Breast epithelium (tissue), 4 donors: ENCODE measurements at regions not wholly inside any gene's neighbourhood (a gene's known extent, or its start where the extent isn't known, plus 50 kb on each side); places are given as distances from the start of the nearest gene placed in this dataset.
"Not testable (repeated sequence)": the region's sequence is repeated elsewhere in the genome, so short reads cannot be mapped to it uniquely, and the experiment has no call there.

Experiments
- DNase-seq, 2 donors: peaks; one replicate each; pipeline ENCODE4 v3.0.0-alpha.2; 2019; ENCODE audit warnings: low spot score in 2 of 2
- H3K27ac ChIP-seq, 2 donors: fragments of 200-600 bp; sonication (generic) in 1 of 2; one replicate each; pipeline ENCODE4 v1.5.1; 2016 to 2019; ENCODE audit warnings: mild to moderate bottlenecking in 1 of 2
- H3K27me3 ChIP-seq, 2 donors: fragments of 200-600 bp; sonication (generic) in 1 of 2; one replicate each; pipeline versions ENCODE4 v1.5.1 to v1.6.0; 2017 to 2019; ENCODE audit warnings: control low read depth in 1 of 2, mild to moderate bottlenecking in 1 of 2
- H3K36me3 ChIP-seq: fragments of 200-600 bp; one replicate; pipeline ENCODE4 v1.5.1; 2019
- H3K4me1 ChIP-seq, 2 donors: fragments of 200-600 bp; sonication (generic); one replicate each; pipeline ENCODE4 v1.5.1; 2016 to 2019; ENCODE audit warnings: control low read depth in 1 of 2
- H3K4me3 ChIP-seq, 3 donors: fragments of 200-600 bp; sonication (generic); 1 replicate in 2 of 3; 2 replicates in 1 of 3; pipeline ENCODE4 v1.5.1; 2016 to 2019; ENCODE audit warnings: mild to moderate bottlenecking in 3 of 3, moderate library complexity in 2 of 3
- H3K9me3 ChIP-seq, 2 donors: fragments of 200-600 bp; sonication (generic) in 1 of 2; one replicate each; pipeline ENCODE4 v1.5.1; 2016 to 2019; ENCODE audit warnings: control low read depth in 1 of 2
- CTCF ChIP-seq, 3 donors: fragments of 450-650 bp; IDR thresholded peaks; one replicate each; pipeline ENCODE4 v1.5.1; 2016 to 2017; ENCODE audit warnings: antibody characterized with exemption in 3 of 3, mild to moderate bottlenecking in 3 of 3, moderate library complexity in 3 of 3
- POLR2A ChIP-seq: fragments of 450-650 bp; IDR thresholded peaks from one replicate; pipeline ENCODE4 v1.6.1; 2016; ENCODE audit warnings: antibody characterized with exemption, mild to moderate bottlenecking, moderate library complexity
- POLR2AphosphoS5 ChIP-seq, 3 donors: sonication (generic); formaldehyde crosslinking; IDR thresholded peaks; one replicate each; pipeline ENCODE4 v1.6.1; 2017; ENCODE audit warnings: antibody characterized with exemption in 3 of 3
- intact Hi-C: fragments of 100-400 bp; cut with DNase I; formaldehyde crosslinking; loops from one replicate; pipeline ENCODE4 v1.15.1; 2023; ENCODE audit warnings: low total_unique reads

- DNase-seq, result no peak
- intact Hi-C loops, result no loop called here
- no peak overlapping the region for H3K4me3 ChIP-seq
- peaks cover 0 to 7% of the 10 kb centered on the region in 2 donors for H3K9me3 ChIP-seq
- TF ChIP-seq POLR2A (no peak), POLR2AphosphoS5 (IDR thresholded peaks at IDR 0.05) (no peak), CTCF (IDR thresholded peaks at IDR 0.05) (no peak)
- H3K4me1 ChIP-seq, result no peaks in the 10 kb centered on the region
- no peaks in the 10 kb centered on the region for H3K27me3 ChIP-seq
- H3K27ac ChIP-seq, result no peak overlapping the region
- no peaks in the 10 kb centered on the region for H3K36me3 ChIP-seq
Observed at GRCh38 chr12:126967152-126967551, 1299.8 kb upstream of the TMEM132C start.

- Histone ChIP-seq H3K4me1 (no peaks in the 10 kb centered on the region), H3K27me3 (no peaks in the 10 kb centered on the region), H3K4me3 (no peak overlapping the region), H3K36me3 (no peaks in the 10 kb centered on the region), H3K27ac (no peak overlapping the region), H3K9me3 (no peaks in the 10 kb centered on the region)
- no peak for DNase-seq
- TF ChIP-seq POLR2AphosphoS5 (IDR thresholded peaks at IDR 0.05), result no peak
- TF ChIP-seq POLR2A, result no peak
- no peak for TF ChIP-seq CTCF (IDR thresholded peaks at IDR 0.05)
- intact Hi-C loops, result no loop called here
Observed at GRCh38 chr12:126974779-126975178, 1292.2 kb upstream of the TMEM132C start.

DNA sequence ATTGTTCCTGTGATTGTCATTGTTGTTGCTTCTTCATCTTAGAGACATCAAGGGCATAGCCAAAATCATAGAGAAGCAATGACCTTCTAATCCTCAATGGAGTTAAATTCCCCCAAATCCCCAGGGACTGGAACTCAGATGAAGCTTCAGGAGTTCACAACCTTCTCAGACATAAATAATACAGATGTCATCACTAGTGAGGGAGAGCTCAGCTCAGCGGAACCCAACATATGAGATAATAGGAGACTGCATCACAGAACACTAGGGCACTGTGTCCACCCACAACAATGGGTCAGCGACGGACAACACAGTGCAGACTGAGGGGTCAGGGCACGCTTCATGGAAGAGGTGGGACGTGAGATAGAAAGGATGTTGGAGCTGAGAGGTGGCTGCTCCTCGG is 1290.4 kb upstream of the TMEM132C start:
- Histone ChIP-seq H3K4me1 (no peaks in the 10 kb centered on the region), H3K9me3 (no peaks in the 10 kb centered on the region), H3K27me3 (no peaks in the 10 kb centered on the region), H3K36me3 (no peaks in the 10 kb centered on the region), H3K4me3 (no peak overlapping the region), H3K27ac (no peak overlapping the region)
- intact Hi-C loops, result no loop called here
- no peak for DNase-seq
- TF ChIP-seq POLR2AphosphoS5 (IDR thresholded peaks at IDR 0.05) (no peak), POLR2A (no peak), CTCF (IDR thresholded peaks at IDR 0.05) (no peak)

GRCh38 chr12:126979564-126979963 is 1287.4 kb upstream of the TMEM132C start:
- intact Hi-C loops, H3K4me1 ChIP-seq, H3K4me3 ChIP-seq, H3K9me3 ChIP-seq, H3K36me3 ChIP-seq, DNase-seq, H3K27me3 ChIP-seq, H3K27ac ChIP-seq: not testable (repeated sequence)

- Histone ChIP-seq H3K4me3 (no peak overlapping the region), H3K36me3 (no peaks in the 10 kb centered on the region), H3K9me3 (peaks cover 0 to 10% of the 10 kb centered on the region in 2 donors), H3K27me3 (no peaks in the 10 kb centered on the region), H3K27ac (no peak overlapping the region), H3K4me1 (no peaks in the 10 kb centered on the region)
- no peak for DNase-seq
- intact Hi-C loops, result no loop called here
- no peak for TF ChIP-seq POLR2AphosphoS5 (IDR thresholded peaks at IDR 0.05)
- no peak for TF ChIP-seq POLR2A
- TF ChIP-seq CTCF (IDR thresholded peaks at IDR 0.05), result no peak
Observed at GRCh38 chr12:126982707-126983106, 1284.3 kb upstream of the TMEM132C start.

DNA sequence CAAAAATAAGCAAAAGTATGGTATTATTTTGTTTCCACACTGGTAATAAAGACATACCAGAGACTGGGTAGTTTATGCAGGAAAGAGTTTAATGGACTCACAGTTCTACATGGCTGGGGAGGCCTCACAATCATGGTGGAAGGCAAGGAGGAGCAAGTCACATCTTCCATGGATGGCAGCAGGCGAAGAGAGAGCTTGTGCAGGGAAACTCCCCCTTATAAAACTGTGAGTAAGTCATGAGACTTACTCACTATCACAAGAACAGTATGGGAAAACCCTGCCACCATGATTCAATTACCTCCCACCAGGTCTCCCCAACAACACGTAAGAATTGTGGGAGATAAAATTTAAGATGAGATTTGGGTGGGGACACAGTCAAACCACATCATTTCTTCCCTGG is 1283.2 kb upstream of the TMEM132C start:
- H3K4me1 ChIP-seq, intact Hi-C loops, H3K9me3 ChIP-seq, H3K36me3 ChIP-seq, H3K27me3 ChIP-seq, H3K27ac ChIP-seq, H3K4me3 ChIP-seq, DNase-seq: not testable (repeated sequence)

DNA sequence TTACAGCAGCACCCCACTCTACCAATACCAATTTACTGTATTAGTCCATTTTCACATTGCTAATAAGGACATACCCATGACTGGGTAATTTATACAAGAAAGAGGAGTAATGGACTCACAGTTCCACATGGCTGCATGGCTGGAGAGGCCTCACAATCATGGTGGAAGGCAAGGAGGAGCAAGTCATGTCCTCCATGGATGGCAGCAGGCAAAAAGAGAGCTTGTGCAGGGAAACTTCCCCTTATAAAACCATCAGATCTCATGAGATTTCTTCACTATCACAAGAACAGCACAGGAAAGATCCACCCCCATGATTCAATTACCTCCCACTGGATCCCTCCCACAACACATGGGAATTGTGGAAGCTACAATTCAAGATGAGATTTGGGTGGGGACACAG is 1281.3 kb upstream of the TMEM132C start:
- intact Hi-C loops, H3K27me3 ChIP-seq, H3K9me3 ChIP-seq, DNase-seq, H3K27ac ChIP-seq, H3K4me3 ChIP-seq, H3K36me3 ChIP-seq, H3K4me1 ChIP-seq: not testable (repeated sequence)
